HCT116 (cell line): ENCODE measurements at regions not wholly inside any gene's neighbourhood (a gene's known extent, or its start where the extent isn't known, plus 50 kb on each side); places are given as distances from the start of the nearest gene placed in this dataset.

Source experiments
- ATAC-seq: fragments of 200-7000 bp; cut with Tn5 transposase; 2 replicates; pipeline ENCODE4 v1.9.1; 2020; ENCODE audit warnings: mild to moderate bottlenecking, moderate library complexity
- BruUV-seq: library from RNA; stranded (reverse); fragments of 400-500 nt; replicated peaks from 2 replicates; lab custom pipeline; 2021; lab: Mats Ljungman, UMichigan
- CTCF ChIA-PET: fragments of 300-600 bp; sonication (Branson Sonifier 250); formaldehyde crosslinking; loops from one replicate; lab custom pipeline; 2021; ENCODE audit warnings: antibody characterized with exemption; lab: Charles Lee
- POLR2A ChIA-PET: fragments of 300-600, 350-600 bp; sonication (Branson Sonifier 250); formaldehyde crosslinking; loops from one replicate; lab custom pipeline; 2021; ENCODE audit warnings: antibody characterized with exemption; lab: Charles Lee
- RAD21 ChIA-PET, 2 experiments: fragments of 300-600 bp; sonication (Branson Sonifier 250); formaldehyde crosslinking; loops; one replicate each; lab custom pipeline; 2023; ENCODE audit warnings: low total read pairs in 2 of 2; ENCODE audit not compliant: uncharacterized antibody in 2 of 2, unreplicated experiment in 2 of 2, low non-redundant PET in 1 of 2; lab: Charles Lee
- DNase-seq: peaks from one replicate; pipeline ENCODE4 v3.0.0-alpha.2; 2010; ENCODE audit warnings: low read depth, low spot score
- H2AFZ ChIP-seq: fragments of 200-600 bp; shearing (Covaris generic), sonication (generic); 2 replicates; pipeline ENCODE4 v1.6.1; 2017; ENCODE audit warnings: low read depth, mixed run types, mixed read lengths, antibody characterized with exemption, low read length; ENCODE audit not compliant: poor library complexity, severe bottlenecking
- H3K27ac ChIP-seq: 2 replicates; pipeline ENCODE4 v1.5.1; 2012; ENCODE audit warnings: low read depth, low read length
- H3K27me3 ChIP-seq: fragments of 200-600 bp; sonication (generic); 2 replicates; pipeline ENCODE4 v1.6.1; 2016; ENCODE audit warnings: mixed run types, low read length, mixed read lengths; ENCODE audit not compliant: insufficient read depth
- H3K36me3 ChIP-seq, 2 experiments: fragments of 200-500 bp in 1 of 2; fragments of 200-600 bp in 1 of 2; sonication (Bioruptor generic) in 1 of 2; sonication (generic) in 1 of 2; 2 replicates each; pipeline versions ENCODE4 v1.5.1 to v1.6.1; 2014 to 2016; ENCODE audit warnings: low read length in 2 of 2, inconsistent platforms in 1 of 2, mixed read lengths in 1 of 2, mixed run types in 1 of 2; ENCODE audit not compliant: insufficient read depth in 2 of 2, control insufficient read depth in 1 of 2
- H3K4me1 ChIP-seq, 2 experiments: fragments of 200-600 bp in 1 of 2; sonication (generic) in 1 of 2; 2 replicates each; pipeline versions ENCODE4 v1.5.1 to v1.6.1; 2012 to 2017; ENCODE audit warnings: low read length in 2 of 2, inconsistent platforms in 1 of 2, mild to moderate bottlenecking in 1 of 2, mixed read lengths in 1 of 2, mixed run types in 1 of 2, moderate library complexity in 1 of 2; ENCODE audit not compliant: insufficient read depth in 2 of 2, control insufficient read depth in 1 of 2
- H3K4me2 ChIP-seq: fragments of 200-600 bp; sonication (generic); 2 replicates; pipeline ENCODE4 v1.6.1; 2017; ENCODE audit warnings: mixed run types, low read length, mixed read lengths
- H3K4me3 ChIP-seq, 2 experiments: fragments of 200-600 bp in 1 of 2; sonication (generic) in 1 of 2; replicated peaks in 1 of 2; 2 replicates each; pipeline ENCODE4 v1.5.1; 2011 to 2016; ENCODE audit warnings: low read length in 2 of 2, control low read depth in 1 of 2, low read depth in 1 of 2, mild to moderate bottlenecking in 1 of 2, mixed read lengths in 1 of 2, mixed run types in 1 of 2
- H3K79me2 ChIP-seq: fragments of 200-600 bp; sonication (generic); 2 replicates; pipeline ENCODE4 v1.6.1; 2017; ENCODE audit warnings: mild to moderate bottlenecking, mixed run types, low read length, moderate library complexity, mixed read lengths; ENCODE audit not compliant: insufficient read depth
- H3K9ac ChIP-seq: fragments of 200-600 bp; sonication (generic); 2 replicates; pipeline ENCODE4 v1.6.1; 2016; ENCODE audit warnings: low read length, mixed read lengths
- H3K9me2 ChIP-seq: fragments of 200-600 bp; sonication (generic), shearing (Covaris generic); 2 replicates; pipeline ENCODE4 v1.6.1; 2017; ENCODE audit warnings: mixed run types, mild to moderate bottlenecking, moderate library complexity; ENCODE audit not compliant: insufficient read depth
- H3K9me3 ChIP-seq, 2 experiments: fragments of 200-500 bp in 1 of 2; fragments of 200-600 bp in 1 of 2; sonication (Bioruptor generic) in 1 of 2; sonication (generic) in 1 of 2; 2 replicates each; pipeline ENCODE4 v1.6.1; 2014 to 2017; ENCODE audit warnings: low read length in 2 of 2, mixed read lengths in 2 of 2, inconsistent platforms in 1 of 2, low read depth in 1 of 2, mild to moderate bottlenecking in 1 of 2, mixed run types in 1 of 2, moderate library complexity in 1 of 2; ENCODE audit not compliant: control insufficient read depth in 1 of 2, insufficient read depth in 1 of 2
- H4K20me1 ChIP-seq: fragments of 200-600 bp; sonication (generic), shearing (Covaris generic); 2 replicates; pipeline ENCODE4 v1.6.1; 2017; ENCODE audit warnings: mixed run types, mild to moderate bottlenecking, moderate library complexity; ENCODE audit not compliant: insufficient read depth
- CBX3 ChIP-seq: IDR thresholded peaks from 2 replicates; pipeline ENCODE4 v1.6.1; 2012; ENCODE audit warnings: low read depth
- EGR1 ChIP-seq: IDR thresholded peaks from 2 replicates; pipeline ENCODE4 v1.6.1; 2012; ENCODE audit warnings: low read depth
- ELF1 ChIP-seq: IDR thresholded peaks from 2 replicates; pipeline ENCODE4 v1.6.1; 2012; ENCODE audit warnings: low read depth, borderline replicate concordance
- EZH2 ChIP-seq: fragments of 200-600 bp; sonication (generic); IDR thresholded peaks from 2 replicates; pipeline ENCODE4 v1.6.1; 2017; ENCODE audit warnings: antibody characterized with exemption, mixed run types
- FOSL1 ChIP-seq: IDR thresholded peaks from 2 replicates; pipeline ENCODE4 v1.6.1; 2012; ENCODE audit warnings: low read depth
- JUND ChIP-seq: IDR thresholded peaks from 2 replicates; pipeline ENCODE4 v1.6.1; 2012
- POLR2A ChIP-seq: IDR thresholded peaks from 2 replicates; pipeline ENCODE4 v1.7.0; 2011; ENCODE audit warnings: borderline replicate concordance; ENCODE audit not compliant: insufficient read depth, insufficient read length; ENCODE audit errors: extremely low read depth
- POLR2AphosphoS5 ChIP-seq: IDR thresholded peaks from 2 replicates; pipeline ENCODE4 v1.6.1; 2011; ENCODE audit warnings: mild to moderate bottlenecking, low read depth, low read length, moderate library complexity
- SIN3A ChIP-seq: IDR thresholded peaks from 2 replicates; pipeline ENCODE4 v1.6.1; 2012; ENCODE audit warnings: low read depth
- SP1 ChIP-seq: IDR thresholded peaks from 2 replicates; pipeline ENCODE4 v1.6.1; 2012; ENCODE audit warnings: low read depth
- SRF ChIP-seq: IDR thresholded peaks from 2 replicates; pipeline ENCODE4 v1.6.1; 2012; ENCODE audit warnings: low read depth
- YY1 ChIP-seq: IDR thresholded peaks from 2 replicates; pipeline ENCODE4 v1.6.1; 2011; ENCODE audit warnings: low read length, low read depth, moderate library complexity, mild to moderate bottlenecking; ENCODE audit not compliant: insufficient replicate concordance; ENCODE audit errors: extremely low read depth
- ZFX ChIP-seq: fragments of 450-650 bp; IDR thresholded peaks from 2 replicates; pipeline ENCODE4 v1.6.1; 2017
- ZNF274 ChIP-seq: fragments of 200-500 bp; sonication (Bioruptor generic); IDR thresholded peaks from 2 replicates; pipeline ENCODE4 v1.6.1; 2014; ENCODE audit warnings: mild to moderate bottlenecking, low read depth, low read length, inconsistent platforms
- intact Hi-C: fragments of 100-400 bp; cut with micrococcal nuclease; formaldehyde crosslinking; loops from 2 replicates; pipeline ENCODE4 v1.10.0; 2022
- TF ChIP-seq, protein P1 (sequence below): IDR thresholded peaks from 2 replicates; pipeline ENCODE4 v1.6.1; 2012
- TF ChIP-seq, protein P2 (sequence below): IDR thresholded peaks from 2 replicates; pipeline ENCODE4 v1.6.1; 2011; ENCODE audit warnings: mild to moderate bottlenecking, low read length, moderate library complexity; ENCODE audit not compliant: insufficient replicate concordance; ENCODE audit errors: extremely low read depth
- TF ChIP-seq, protein P3 (sequence below), 3 experiments: fragments of 200-600 bp in 1 of 3; sonication (generic) in 1 of 3; IDR thresholded peaks in 2 of 3; conservative IDR thresholded peaks in 1 of 3; 2 replicates each; pipeline ENCODE4 v1.5.1; 2012 to 2017; ENCODE audit warnings: low read depth in 2 of 3, low read length in 2 of 3, antibody characterized with exemption in 1 of 3, borderline replicate concordance in 1 of 3, control low read depth in 1 of 3, mild to moderate bottlenecking in 1 of 3, mixed read lengths in 1 of 3, mixed run types in 1 of 3, moderate library complexity in 1 of 3; ENCODE audit not compliant: insufficient read depth in 1 of 3

DNA sequence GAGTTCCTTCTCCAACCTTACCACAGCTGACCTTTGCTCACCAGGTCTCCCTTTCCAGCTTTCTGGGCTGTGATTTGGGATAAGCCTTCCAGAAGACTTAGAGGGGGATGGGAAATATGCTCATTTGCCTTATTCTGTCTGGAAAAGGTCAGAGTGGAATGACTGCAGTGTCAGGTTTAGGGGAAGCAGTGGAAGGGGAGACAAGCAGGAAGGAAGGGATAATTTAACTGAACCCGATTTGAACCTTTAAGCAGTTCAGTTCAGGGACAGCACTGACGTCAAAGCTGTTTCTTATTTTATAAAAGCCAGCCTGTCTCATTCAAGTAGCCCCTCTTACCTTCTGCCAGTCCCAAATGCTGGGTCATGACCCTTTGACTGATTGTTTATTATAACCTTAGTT is 418.4 kb upstream of the RARB start:
- Histone ChIP-seq H3K4me2 (no peak overlapping the region), H3K9ac (no peak overlapping the region), H2AFZ (no peak overlapping the region), H3K36me3 (no peaks in the 10 kb centered on the region), H3K4me1 (no peaks in the 10 kb centered on the region), H3K4me3 (no peak overlapping the region), H3K9me3 (no peaks in the 10 kb centered on the region), H4K20me1 (no peaks in the 10 kb centered on the region)
- BruUV-seq = no TSS peak
- ChIA-PET POLR2A (no interaction called here), CTCF (no interaction called here), RAD21 (no interaction called here)
- intact Hi-C loops = no loop called here
- TF ChIP-seq ELF1 (no peak), EGR1 (no peak), POLR2AphosphoS5 (no peak), EZH2 (no peak), ZFX (no peak), CBX3 (no peak), POLR2A (no peak), YY1 (no peak), SP1 (no peak), FOSL1 (no peak), SIN3A (no peak), JUND (no peak), ZNF274 (no peak), SRF (no peak)
- TF ChIP-seq, protein P1, sequence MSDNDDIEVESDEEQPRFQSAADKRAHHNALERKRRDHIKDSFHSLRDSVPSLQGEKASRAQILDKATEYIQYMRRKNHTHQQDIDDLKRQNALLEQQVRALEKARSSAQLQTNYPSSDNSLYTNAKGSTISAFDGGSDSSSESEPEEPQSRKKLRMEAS = no peak
- TF ChIP-seq, protein P2, sequence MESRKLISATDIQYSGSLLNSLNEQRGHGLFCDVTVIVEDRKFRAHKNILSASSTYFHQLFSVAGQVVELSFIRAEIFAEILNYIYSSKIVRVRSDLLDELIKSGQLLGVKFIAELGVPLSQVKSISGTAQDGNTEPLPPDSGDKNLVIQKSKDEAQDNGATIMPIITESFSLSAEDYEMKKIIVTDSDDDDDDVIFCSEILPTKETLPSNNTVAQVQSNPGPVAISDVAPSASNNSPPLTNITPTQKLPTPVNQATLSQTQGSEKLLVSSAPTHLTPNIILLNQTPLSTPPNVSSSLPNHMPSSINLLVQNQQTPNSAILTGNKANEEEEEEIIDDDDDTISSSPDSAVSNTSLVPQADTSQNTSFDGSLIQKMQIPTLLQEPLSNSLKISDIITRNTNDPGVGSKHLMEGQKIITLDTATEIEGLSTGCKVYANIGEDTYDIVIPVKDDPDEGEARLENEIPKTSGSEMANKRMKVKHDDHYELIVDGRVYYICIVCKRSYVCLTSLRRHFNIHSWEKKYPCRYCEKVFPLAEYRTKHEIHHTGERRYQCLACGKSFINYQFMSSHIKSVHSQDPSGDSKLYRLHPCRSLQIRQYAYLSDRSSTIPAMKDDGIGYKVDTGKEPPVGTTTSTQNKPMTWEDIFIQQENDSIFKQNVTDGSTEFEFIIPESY = no peak
- TF ChIP-seq, protein P3, sequence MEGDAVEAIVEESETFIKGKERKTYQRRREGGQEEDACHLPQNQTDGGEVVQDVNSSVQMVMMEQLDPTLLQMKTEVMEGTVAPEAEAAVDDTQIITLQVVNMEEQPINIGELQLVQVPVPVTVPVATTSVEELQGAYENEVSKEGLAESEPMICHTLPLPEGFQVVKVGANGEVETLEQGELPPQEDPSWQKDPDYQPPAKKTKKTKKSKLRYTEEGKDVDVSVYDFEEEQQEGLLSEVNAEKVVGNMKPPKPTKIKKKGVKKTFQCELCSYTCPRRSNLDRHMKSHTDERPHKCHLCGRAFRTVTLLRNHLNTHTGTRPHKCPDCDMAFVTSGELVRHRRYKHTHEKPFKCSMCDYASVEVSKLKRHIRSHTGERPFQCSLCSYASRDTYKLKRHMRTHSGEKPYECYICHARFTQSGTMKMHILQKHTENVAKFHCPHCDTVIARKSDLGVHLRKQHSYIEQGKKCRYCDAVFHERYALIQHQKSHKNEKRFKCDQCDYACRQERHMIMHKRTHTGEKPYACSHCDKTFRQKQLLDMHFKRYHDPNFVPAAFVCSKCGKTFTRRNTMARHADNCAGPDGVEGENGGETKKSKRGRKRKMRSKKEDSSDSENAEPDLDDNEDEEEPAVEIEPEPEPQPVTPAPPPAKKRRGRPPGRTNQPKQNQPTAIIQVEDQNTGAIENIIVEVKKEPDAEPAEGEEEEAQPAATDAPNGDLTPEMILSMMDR (IDR thresholded peaks at IDR 0.05 in 2 of 3, conservative IDR thresholded peaks at IDR 0.05 in 1 of 3; ENCODE audit: borderline replicate concordance in 1 of 3, insufficient read depth in 1 of 3, low read depth in 2 of 3, low read length in 2 of 3) = no peak
- TF ChIP-seq, all 23 proteins: peak for 0
- no peak for DNase-seq
- H3K79me2 ChIP-seq = no peaks in the 10 kb centered on the region
- H3K27ac ChIP-seq = no peak overlapping the region
- H3K27me3 ChIP-seq = 0 out of 2 replicates have a peak, but pooled peaks cover 9% of the 10 kb centered on the region
- H3K9me2 ChIP-seq = no peaks in the 10 kb centered on the region
- ATAC-seq = no peak
